ENCODE measurements at regions not wholly inside any gene's neighbourhood (a gene's known extent, or its start where the extent isn't known, plus 50 kb on each side); places are given as distances from the start of the nearest gene placed in this dataset.

DNA sequence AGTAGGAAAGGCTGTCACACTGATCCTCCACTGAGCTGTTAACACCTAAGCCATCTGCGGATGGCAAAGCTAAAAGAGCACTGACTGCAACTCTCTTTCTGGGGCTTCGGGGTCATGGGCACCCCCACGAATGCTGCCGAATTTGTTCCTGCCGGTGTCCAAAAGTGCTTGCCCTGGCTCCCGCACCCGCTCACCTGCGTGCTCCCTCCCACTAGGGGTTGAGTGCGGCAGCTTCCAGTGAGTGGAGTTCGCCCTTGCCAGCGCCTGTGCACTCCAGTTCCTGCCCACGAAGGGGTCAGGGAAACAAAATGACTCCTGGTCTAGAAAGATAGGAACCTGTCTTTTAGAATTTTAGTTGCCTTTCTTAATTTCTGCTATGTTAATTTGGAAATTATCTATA, 78.7 kb downstream of the IFI44 start:
- 89% methylated on average over 12 of the region's 12 CpGs for WGBS (ENCODE audit: low lambda C conversion rate, missing lambda C conversion rate)
- no peak overlapping the region for H3K4me3 ChIP-seq

DNA sequence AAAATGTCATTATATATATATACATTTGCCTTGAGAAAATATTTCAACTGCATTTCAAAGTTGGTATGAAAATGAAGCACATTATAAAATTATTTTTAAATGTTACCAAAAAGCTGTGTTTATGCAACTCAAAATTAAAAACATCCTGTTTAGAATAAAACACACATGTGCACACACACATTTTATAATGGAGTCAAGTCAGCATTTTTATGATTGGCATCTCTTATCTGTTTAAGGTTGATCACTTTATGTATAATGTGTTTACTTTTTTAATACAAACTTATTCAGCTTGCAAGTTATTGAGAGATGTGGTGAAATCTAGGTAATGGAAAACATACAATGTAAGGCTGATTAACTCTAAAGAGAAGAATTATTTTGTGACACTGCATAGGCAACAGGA, 80.4 kb downstream of the IFI44 start:
- Histone ChIP-seq H3K4me1 (ENCODE audit: insufficient read depth) (no peaks in the 10 kb centered on the region), H3K4me3 (no peak overlapping the region), H3K9me2 (replicated peaks; ENCODE audit: insufficient read depth) (no peaks in the 10 kb centered on the region), H3K4me2 (no peak overlapping the region), H3K9me3 (ENCODE audit: low read depth) (no peaks in the 10 kb centered on the region), H2AFZ (no peak overlapping the region), H3K36me3 (replicated peaks; ENCODE audit: insufficient read depth, low read depth) (peaks cover 3% of the 10 kb centered on the region), H3K27ac (no peak overlapping the region), H4K20me1 (ENCODE audit: insufficient read depth, poor library complexity, severe bottlenecking) (no peaks in the 10 kb centered on the region), H3K27me3 (no peaks in the 10 kb centered on the region), H3K79me2 (no peaks in the 10 kb centered on the region)
- no peak for TF ChIP-seq EZH2phosphoT487 (IDR thresholded peaks at IDR 0.05; ENCODE audit: low read depth, severe bottlenecking, unreplicated experiment)
- TF ChIP-seq, protein P1, sequence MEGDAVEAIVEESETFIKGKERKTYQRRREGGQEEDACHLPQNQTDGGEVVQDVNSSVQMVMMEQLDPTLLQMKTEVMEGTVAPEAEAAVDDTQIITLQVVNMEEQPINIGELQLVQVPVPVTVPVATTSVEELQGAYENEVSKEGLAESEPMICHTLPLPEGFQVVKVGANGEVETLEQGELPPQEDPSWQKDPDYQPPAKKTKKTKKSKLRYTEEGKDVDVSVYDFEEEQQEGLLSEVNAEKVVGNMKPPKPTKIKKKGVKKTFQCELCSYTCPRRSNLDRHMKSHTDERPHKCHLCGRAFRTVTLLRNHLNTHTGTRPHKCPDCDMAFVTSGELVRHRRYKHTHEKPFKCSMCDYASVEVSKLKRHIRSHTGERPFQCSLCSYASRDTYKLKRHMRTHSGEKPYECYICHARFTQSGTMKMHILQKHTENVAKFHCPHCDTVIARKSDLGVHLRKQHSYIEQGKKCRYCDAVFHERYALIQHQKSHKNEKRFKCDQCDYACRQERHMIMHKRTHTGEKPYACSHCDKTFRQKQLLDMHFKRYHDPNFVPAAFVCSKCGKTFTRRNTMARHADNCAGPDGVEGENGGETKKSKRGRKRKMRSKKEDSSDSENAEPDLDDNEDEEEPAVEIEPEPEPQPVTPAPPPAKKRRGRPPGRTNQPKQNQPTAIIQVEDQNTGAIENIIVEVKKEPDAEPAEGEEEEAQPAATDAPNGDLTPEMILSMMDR (IDR thresholded peaks at IDR 0.05; ENCODE audit: poor library complexity) = no peak
- TF ChIP-seq EZH2 (IDR thresholded peaks at IDR 0.05; ENCODE audit: borderline replicate concordance) = no peak
- DNase-seq (ENCODE audit: low spot score) = no peak

More for the DNA sequence above, 78.7 kb downstream of the IFI44 start:
- no peak for DNase-seq (ENCODE audit: low spot score)
- H3K9me2 ChIP-seq (replicated peaks; ENCODE audit: insufficient read depth) = no peaks in the 10 kb centered on the region
- no peak overlapping the region for H3K27ac ChIP-seq
- H3K27me3 ChIP-seq = no peaks in the 10 kb centered on the region
- H3K4me1 ChIP-seq (ENCODE audit: insufficient read depth) = no peaks in the 10 kb centered on the region
- no peaks in the 10 kb centered on the region for H3K79me2 ChIP-seq
- no peaks in the 10 kb centered on the region for H3K9me3 ChIP-seq (ENCODE audit: low read depth)
- H3K36me3 ChIP-seq (replicated peaks; ENCODE audit: insufficient read depth, low read depth) = no peaks in the 10 kb centered on the region
- no peak overlapping the region for H2AFZ ChIP-seq
- H4K20me1 ChIP-seq (ENCODE audit: insufficient read depth, poor library complexity, severe bottlenecking) = no peaks in the 10 kb centered on the region
- no peak for TF ChIP-seq EZH2 (IDR thresholded peaks at IDR 0.05; ENCODE audit: borderline replicate concordance)
- no peak for TF ChIP-seq EZH2phosphoT487 (IDR thresholded peaks at IDR 0.05; ENCODE audit: low read depth, severe bottlenecking, unreplicated experiment)
- TF ChIP-seq, protein P1 (IDR thresholded peaks at IDR 0.05; ENCODE audit: poor library complexity) = no peak
- H3K4me2 ChIP-seq = no peak overlapping the region

DNA sequence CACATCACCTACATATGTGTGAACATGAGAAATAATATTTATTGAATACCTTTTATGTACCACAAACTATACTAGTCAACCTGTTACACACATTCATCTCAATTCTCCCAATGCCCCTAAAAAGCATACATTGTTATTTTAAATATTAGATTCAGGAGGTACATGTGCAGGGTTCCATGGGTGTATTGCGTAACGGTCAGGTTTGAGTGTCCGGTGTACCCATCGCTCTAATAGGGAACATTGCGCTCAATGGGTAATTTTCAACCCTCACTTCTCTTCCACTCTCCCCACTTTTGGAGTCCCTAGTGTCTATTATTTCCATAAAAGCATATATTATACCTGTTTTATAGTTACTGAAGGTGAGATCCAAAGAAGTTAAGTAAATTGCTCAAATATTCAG, 82.0 kb downstream of the IFI44 start:
- H3K79me2 ChIP-seq = no peaks in the 10 kb centered on the region
- no peak for TF ChIP-seq EZH2phosphoT487 (IDR thresholded peaks at IDR 0.05; ENCODE audit: low read depth, severe bottlenecking, unreplicated experiment)
- TF ChIP-seq EZH2 (IDR thresholded peaks at IDR 0.05; ENCODE audit: borderline replicate concordance) = no peak
- TF ChIP-seq, protein P1 (IDR thresholded peaks at IDR 0.05; ENCODE audit: poor library complexity) = no peak

DNA sequence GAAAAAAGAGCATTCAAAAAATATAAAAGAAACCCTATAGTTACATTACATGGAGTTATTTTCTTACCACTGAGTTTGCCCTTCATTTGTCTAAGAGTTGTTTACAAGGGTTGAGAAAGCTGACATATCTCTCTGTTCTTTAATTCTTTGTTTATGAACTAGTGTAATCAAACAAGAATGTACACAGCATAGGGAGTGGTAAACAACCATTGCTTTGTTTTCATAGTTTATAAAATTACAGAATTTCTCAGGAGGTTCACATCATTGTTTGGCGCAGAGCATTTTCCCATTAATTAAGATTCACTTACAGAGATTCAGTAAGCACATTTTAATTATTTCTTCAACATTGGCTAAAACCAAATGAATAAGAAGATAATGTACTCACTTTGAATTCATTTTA, 87.6 kb downstream of the IFI44 start:
- WGBS (ENCODE audit: low lambda C conversion rate, missing lambda C conversion rate) = 89% methylated on average over 1 of the region's 1 CpG
- H3K9me2 ChIP-seq (replicated peaks; ENCODE audit: insufficient read depth) = no peaks in the 10 kb centered on the region
- no peaks in the 10 kb centered on the region for H3K27me3 ChIP-seq
- TF ChIP-seq, protein P1 (IDR thresholded peaks at IDR 0.05; ENCODE audit: poor library complexity) = no peak
- TF ChIP-seq EZH2phosphoT487 (IDR thresholded peaks at IDR 0.05; ENCODE audit: low read depth, severe bottlenecking, unreplicated experiment) = no peak
- TF ChIP-seq EZH2 (IDR thresholded peaks at IDR 0.05; ENCODE audit: borderline replicate concordance) = no peak
- H3K79me2 ChIP-seq = no peaks in the 10 kb centered on the region
- H3K27ac ChIP-seq = no peak overlapping the region
- H3K4me1 ChIP-seq (ENCODE audit: insufficient read depth) = no peaks in the 10 kb centered on the region
- peaks cover 3% of the 10 kb centered on the region for H3K36me3 ChIP-seq (replicated peaks; ENCODE audit: insufficient read depth, low read depth)
- H3K4me2 ChIP-seq = no peak overlapping the region
- no peak overlapping the region for H3K4me3 ChIP-seq
- H4K20me1 ChIP-seq (ENCODE audit: insufficient read depth, poor library complexity, severe bottlenecking) = no peaks in the 10 kb centered on the region
- H2AFZ ChIP-seq = no peak overlapping the region
- no peaks in the 10 kb centered on the region for H3K9me3 ChIP-seq (ENCODE audit: low read depth)
- DNase-seq (ENCODE audit: low spot score) = no peak

More for the DNA sequence above, 82.0 kb downstream of the IFI44 start:
- DNase-seq (ENCODE audit: low spot score) = no peak
- H3K27ac ChIP-seq = no peak overlapping the region
- no peak overlapping the region for H3K4me2 ChIP-seq
- H3K9me3 ChIP-seq (ENCODE audit: low read depth) = no peaks in the 10 kb centered on the region
- H3K36me3 ChIP-seq (replicated peaks; ENCODE audit: insufficient read depth, low read depth) = peaks cover 3% of the 10 kb centered on the region
- H3K27me3 ChIP-seq = no peaks in the 10 kb centered on the region
- no peak overlapping the region for H2AFZ ChIP-seq
- H3K4me1 ChIP-seq (ENCODE audit: insufficient read depth) = no peaks in the 10 kb centered on the region
- no peaks in the 10 kb centered on the region for H3K9me2 ChIP-seq (replicated peaks; ENCODE audit: insufficient read depth)
- no peaks in the 10 kb centered on the region for H4K20me1 ChIP-seq (ENCODE audit: insufficient read depth, poor library complexity, severe bottlenecking)
- no peak overlapping the region for H3K4me3 ChIP-seq
- WGBS (ENCODE audit: low lambda C conversion rate, missing lambda C conversion rate) = 97% methylated on average over 5 of the region's 5 CpGs

Data from hepatocyte (in vitro differentiated cells).